HG03460 (cell line): ENCODE measurements at regions not wholly inside any gene's neighbourhood (a gene's known extent, or its start where the extent isn't known, plus 50 kb on each side); places are given as distances from the start of the nearest gene placed in this dataset.
"Not testable (repeated sequence)": the region's sequence is repeated elsewhere in the genome, so short reads cannot be mapped to it uniquely, and the experiment has no call there.

ENCODE experiments used
- ATAC-seq: cut with Tn5 transposase; IDR thresholded peaks from one replicate; pipeline ENCODE4 v1.9.1; 2021; ENCODE audit not compliant: unreplicated experiment

- ATAC-seq = no peak
Observed at GRCh38 chr11:95412074-95412473, 181.1 kb upstream of the SESN3 start.

GRCh38 chr11:95410707-95411106, 179.7 kb upstream of the SESN3 start:
- not testable (repeated sequence) for ATAC-seq

GRCh38 chr11:95406271-95406670, 175.3 kb upstream of the SESN3 start:
- ATAC-seq = no peak

GRCh38 chr11:95404370-95404769, 173.4 kb upstream of the SESN3 start:
- no peak for ATAC-seq

GRCh38 chr11:95398437-95399112, 167.6 kb upstream of the SESN3 start:
- ATAC-seq = no peak

- no peak for ATAC-seq
Observed at GRCh38 chr11:95392644-95393043, 161.6 kb upstream of the SESN3 start.

GRCh38 chr11:95389427-95389826, 158.4 kb upstream of the SESN3 start:
- no peak for ATAC-seq

GRCh38 chr11:95388086-95388485, 157.1 kb upstream of the SESN3 start:
- no peak for ATAC-seq

- ATAC-seq = no peak
Observed at GRCh38 chr11:95387325-95387724, 156.3 kb upstream of the SESN3 start.

GRCh38 chr11:95385577-95385976, 154.6 kb upstream of the SESN3 start:
- ATAC-seq = no peak

- no peak for ATAC-seq
Observed at GRCh38 chr11:95379479-95379878, 148.5 kb upstream of the SESN3 start.

GRCh38 chr11:95378789-95379188, 147.8 kb upstream of the SESN3 start:
- no peak for ATAC-seq

GRCh38 chr11:95378111-95378510, 147.1 kb upstream of the SESN3 start:
- no peak for ATAC-seq

GRCh38 chr11:95375886-95376285, 144.9 kb upstream of the SESN3 start:
- no peak for ATAC-seq

GRCh38 chr11:95375451-95375850, 144.4 kb upstream of the SESN3 start:
- ATAC-seq = no peak

- no peak for ATAC-seq
Observed at GRCh38 chr11:95374105-95374504, 143.1 kb upstream of the SESN3 start.

- no peak for ATAC-seq
Observed at GRCh38 chr11:95373241-95373640, 142.2 kb upstream of the SESN3 start.

GRCh38 chr11:95372097-95372656, 141.2 kb upstream of the SESN3 start:
- ATAC-seq = no peak

GRCh38 chr11:95371153-95371552, 140.2 kb upstream of the SESN3 start:
- ATAC-seq = no peak

- no peak for ATAC-seq
Observed at GRCh38 chr11:95367726-95368125, 136.7 kb upstream of the SESN3 start.

GRCh38 chr11:95365348-95365747, 134.3 kb upstream of the SESN3 start:
- ATAC-seq = no peak

GRCh38 chr11:95364324-95365295, 133.6 kb upstream of the SESN3 start:
- no peak for ATAC-seq
